ENCODE measurements at regions not wholly inside any gene's neighbourhood (a gene's known extent, or its start where the extent isn't known, plus 50 kb on each side); places are given as distances from the start of the nearest gene placed in this dataset.

- Histone ChIP-seq H3K4me3 (no peak overlapping the region), H3K36me3 (no peaks in the 10 kb centered on the region), H3K27me3 (no peaks in the 10 kb centered on the region), H3K4me1 (no peaks in the 10 kb centered on the region), H3K27ac (no peak overlapping the region), H3K9me3 (no peaks in the 10 kb centered on the region)
- intact Hi-C loops (cut with DNase I; ENCODE audit: low total_unique reads): no loop called here
- no peak for DNase-seq (ENCODE audit: low spot score in 2 of 2)
- TF ChIP-seq CTCF (IDR thresholded peaks at IDR 0.05) (no peak), POLR2AphosphoS5 (IDR thresholded peaks at IDR 0.05) (no peak), POLR2A (IDR thresholded peaks at IDR 0.05) (no peak)
These were observed 104.2 kb downstream of the TMEM18 start for GRCh38 chr2:573025-573424.

GRCh38 chr2:569681-570080, 107.5 kb downstream of the TMEM18 start:
- DNase-seq (ENCODE audit: low spot score in 2 of 2): no peak
- H3K27ac ChIP-seq: peak overlapping the region in 1 of 2 donors; percentile 70
- H3K9me3 ChIP-seq: no peaks in the 10 kb centered on the region
- H3K27me3 ChIP-seq: no peaks in the 10 kb centered on the region
- no peak for TF ChIP-seq CTCF (IDR thresholded peaks at IDR 0.05)
- H3K4me1 ChIP-seq: no peaks in the 10 kb centered on the region
- no peak overlapping the region for H3K4me3 ChIP-seq
- intact Hi-C loops (cut with DNase I; ENCODE audit: low total_unique reads): no loop called here
- no peaks in the 10 kb centered on the region for H3K36me3 ChIP-seq

GRCh38 chr2:568639-569235, 108.5 kb downstream of the TMEM18 start:
- H3K27ac ChIP-seq: peak overlapping the region in 1 of 2 donors; percentile 70
- H3K27me3 ChIP-seq: no peaks in the 10 kb centered on the region
- no peaks in the 10 kb centered on the region for H3K36me3 ChIP-seq
- H3K4me3 ChIP-seq: peak overlapping the region in 2 of 3 donors; percentile 27 to 46
- TF ChIP-seq POLR2AphosphoS5 (IDR thresholded peaks at IDR 0.05): no peak
- TF ChIP-seq POLR2A (IDR thresholded peaks at IDR 0.05): no peak
- no peak for TF ChIP-seq CTCF (IDR thresholded peaks at IDR 0.05)
- no peak for DNase-seq (ENCODE audit: low spot score in 2 of 2)
- H3K4me1 ChIP-seq: no peaks in the 10 kb centered on the region
- H3K9me3 ChIP-seq: no peaks in the 10 kb centered on the region
- intact Hi-C loops (cut with DNase I; ENCODE audit: low total_unique reads): no loop called here

GRCh38 chr2:567865-568638, 109.2 kb downstream of the TMEM18 start:
- intact Hi-C loops (cut with DNase I; ENCODE audit: low total_unique reads): no loop called here
- Histone ChIP-seq H3K4me3 (peak overlapping the region in 2 of 3 donors; percentile 27 to 46), H3K36me3 (no peaks in the 10 kb centered on the region), H3K4me1 (no peaks in the 10 kb centered on the region), H3K27me3 (no peaks in the 10 kb centered on the region), H3K27ac (peak overlapping the region; percentile 15 to 70), H3K9me3 (no peaks in the 10 kb centered on the region)
- TF ChIP-seq CTCF (IDR thresholded peaks at IDR 0.05) (no peak), POLR2AphosphoS5 (IDR thresholded peaks at IDR 0.05) (peak; percentile 62 to 79 (median 70)), POLR2A (IDR thresholded peaks at IDR 0.05) (no peak)
- peak in 1 of 2 donors; percentile 44 for DNase-seq (ENCODE audit: low spot score in 2 of 2)

GRCh38 chr2:567496-567864, 109.7 kb downstream of the TMEM18 start:
- no peak for DNase-seq (ENCODE audit: low spot score in 2 of 2)
- Histone ChIP-seq H3K27me3 (no peaks in the 10 kb centered on the region), H3K4me3 (peak overlapping the region in 1 of 3 donors; percentile 46), H3K27ac (peak overlapping the region; percentile 15 to 70), H3K36me3 (no peaks in the 10 kb centered on the region), H3K9me3 (no peaks in the 10 kb centered on the region), H3K4me1 (no peaks in the 10 kb centered on the region)
- TF ChIP-seq CTCF (IDR thresholded peaks at IDR 0.05): no peak
- no peak for TF ChIP-seq POLR2A (IDR thresholded peaks at IDR 0.05)
- no peak for TF ChIP-seq POLR2AphosphoS5 (IDR thresholded peaks at IDR 0.05)
- intact Hi-C loops (cut with DNase I; ENCODE audit: low total_unique reads): no loop called here
